Liver (tissue), 8 donors: ENCODE measurements at regions not wholly inside any gene's neighbourhood (a gene's known extent, or its start where the extent isn't known, plus 50 kb on each side); places are given as distances from the start of the nearest gene placed in this dataset.

Experiments used
- DNase-seq: peaks from one replicate; pipeline ENCODE4 v3.0.0-alpha.2; 2017; ENCODE audit warnings: low spot score
- H3K27ac ChIP-seq, 2 donors: one replicate each; pipeline ENCODE4 v1.7.0; 2013; ENCODE audit warnings: inconsistent platforms in 2 of 2, low read length in 2 of 2, control low read depth in 1 of 2, low read depth in 1 of 2, mild to moderate bottlenecking in 1 of 2
- H3K27me3 ChIP-seq, 4 donors: one replicate each; pipeline versions ENCODE4 v1.6.1 to v1.7.0; 2013; ENCODE audit warnings: low read length in 3 of 4, inconsistent platforms in 1 of 4, mild to moderate bottlenecking in 1 of 4, moderate library complexity in 1 of 4; ENCODE audit not compliant: control insufficient read depth in 4 of 4, insufficient read depth in 4 of 4
- H3K36me3 ChIP-seq, 4 donors: one replicate each; pipeline versions ENCODE4 v1.6.1 to v1.7.0; 2013; ENCODE audit warnings: low read length in 3 of 4, mild to moderate bottlenecking in 3 of 4, low read depth in 1 of 4, moderate library complexity in 1 of 4; ENCODE audit not compliant: control insufficient read depth in 4 of 4, insufficient read depth in 3 of 4
- H3K4me1 ChIP-seq, 4 donors: one replicate each; pipeline versions ENCODE4 v1.6.1 to v1.7.0; 2013; ENCODE audit warnings: low read length in 3 of 4, mild to moderate bottlenecking in 3 of 4, moderate library complexity in 1 of 4; ENCODE audit not compliant: control insufficient read depth in 4 of 4, insufficient read depth in 4 of 4
- H3K4me3 ChIP-seq, 3 donors: one replicate each; pipeline versions ENCODE4 v1.6.1 to v1.7.0; 2013; ENCODE audit warnings: low read length in 3 of 3, control low read depth in 1 of 3, low read depth in 1 of 3, mild to moderate bottlenecking in 1 of 3
- H3K9ac ChIP-seq, 2 donors: one replicate each; pipeline ENCODE4 v1.7.0; 2013; ENCODE audit warnings: low read length in 2 of 2, mild to moderate bottlenecking in 2 of 2, moderate library complexity in 2 of 2, control low read depth in 1 of 2, low read depth in 1 of 2
- H3K9me3 ChIP-seq, 4 donors: one replicate each; pipeline versions ENCODE4 v1.6.1 to v1.7.0; 2013; ENCODE audit warnings: low read length in 3 of 4; ENCODE audit not compliant: control insufficient read depth in 4 of 4
- ATF3 ChIP-seq: IDR thresholded peaks from 2 replicates; pipeline ENCODE4 v1.6.1; 2016; ENCODE audit warnings: antibody characterized with exemption
- CTCF ChIP-seq: fragments of 150-350 bp; IDR thresholded peaks from 2 replicates; pipeline ENCODE4 v1.5.1; 2017; ENCODE audit warnings: improper control_type of control experiment, low read depth, low read length; ENCODE audit not compliant: missing input control
- EGR1 ChIP-seq, 2 donors: IDR thresholded peaks; 2 replicates each; pipeline ENCODE4 v1.6.1; 2016 to 2018; ENCODE audit warnings: antibody characterized with exemption in 2 of 2, low read depth in 2 of 2
- FOXA1 ChIP-seq: IDR thresholded peaks from 2 replicates; pipeline ENCODE4 v1.6.1; 2016; ENCODE audit warnings: antibody characterized with exemption
- FOXA2 ChIP-seq: IDR thresholded peaks from 2 replicates; pipeline ENCODE4 v1.6.1; 2016; ENCODE audit warnings: antibody characterized with exemption
- GABPA ChIP-seq, 2 donors: IDR thresholded peaks in 1 of 2; conservative IDR thresholded peaks in 1 of 2; 2 replicates each; pipeline ENCODE4 v1.6.1; 2016; ENCODE audit warnings: antibody characterized with exemption in 2 of 2, mild to moderate bottlenecking in 1 of 2, moderate library complexity in 1 of 2
- HNF4A ChIP-seq, 2 donors: conservative IDR thresholded peaks; 2 replicates each; pipeline ENCODE4 v1.6.1; 2016; ENCODE audit warnings: antibody characterized with exemption in 2 of 2, mild to moderate bottlenecking in 2 of 2
- HNF4G ChIP-seq: IDR thresholded peaks from 2 replicates; pipeline ENCODE4 v1.6.1; 2016; ENCODE audit warnings: antibody characterized with exemption
- JUND ChIP-seq, 2 donors: IDR thresholded peaks; 2 replicates each; pipeline ENCODE4 v1.6.1; 2016; ENCODE audit warnings: antibody characterized with exemption in 2 of 2
- MAX ChIP-seq: IDR thresholded peaks from 2 replicates; pipeline ENCODE4 v1.6.1; 2016; ENCODE audit warnings: antibody characterized with exemption
- NR2F2 ChIP-seq: IDR thresholded peaks from 2 replicates; pipeline ENCODE4 v1.6.1; 2016; ENCODE audit warnings: antibody characterized with exemption
- RAD21 ChIP-seq, 2 donors: IDR thresholded peaks; 2 replicates each; pipeline ENCODE4 v1.6.1; 2016; ENCODE audit warnings: antibody characterized with exemption in 2 of 2, mild to moderate bottlenecking in 2 of 2
- REST ChIP-seq: IDR thresholded peaks from 2 replicates; pipeline ENCODE4 v1.6.1; 2016; ENCODE audit warnings: antibody characterized with exemption, mild to moderate bottlenecking
- RXRA ChIP-seq, 2 donors: IDR thresholded peaks; 2 replicates each; pipeline ENCODE4 v1.6.1; 2017 to 2018; ENCODE audit warnings: antibody characterized with exemption in 2 of 2, mild to moderate bottlenecking in 1 of 2
- SP1 ChIP-seq: IDR thresholded peaks from 2 replicates; pipeline ENCODE4 v1.6.1; 2018; ENCODE audit warnings: antibody characterized with exemption, mild to moderate bottlenecking
- TAF1 ChIP-seq: conservative IDR thresholded peaks from 2 replicates; pipeline ENCODE4 v1.6.1; 2016; ENCODE audit warnings: antibody characterized with exemption, mild to moderate bottlenecking
- YY1 ChIP-seq: IDR thresholded peaks from 2 replicates; pipeline ENCODE4 v1.6.1; 2016; ENCODE audit warnings: antibody characterized with exemption, mild to moderate bottlenecking
- ZBTB33 ChIP-seq: IDR thresholded peaks from 2 replicates; pipeline ENCODE4 v1.6.1; 2016; ENCODE audit warnings: antibody characterized with exemption
- WGBS: extraction: QIAGEN DNeasy Blood & Tissue Kit; methylation state at CpG from one replicate; pipeline ENCODE4 v1.1.7; 2013; 5-methylcytosine and 5-hydroxymethylcytosine counted together
- donor health status: healthy.
- donor health status: healthy.
- donor health status: healthy.
- donor health status: healthy.
- donor health status: healthy.

- no peak for TF ChIP-seq RXRA (IDR thresholded peaks at IDR 0.05)
- TF ChIP-seq HNF4A (conservative IDR thresholded peaks at IDR 0.05), result no peak
- no peak for TF ChIP-seq JUND (IDR thresholded peaks at IDR 0.05)
- no peak for TF ChIP-seq YY1
- no peak for TF ChIP-seq REST
- TF ChIP-seq GABPA (IDR thresholded peaks at IDR 0.05 in 1 of 2, conservative IDR thresholded peaks at IDR 0.05 in 1 of 2), result no peak
- no peak for TF ChIP-seq MAX
- no peak for TF ChIP-seq RAD21 (IDR thresholded peaks at IDR 0.05)
- no peak for TF ChIP-seq HNF4G
- no peak for TF ChIP-seq ZBTB33
- no peak for TF ChIP-seq FOXA2
- TF ChIP-seq FOXA1, result no peak
- TF ChIP-seq EGR1 (IDR thresholded peaks at IDR 0.05; ENCODE audit: low read depth in 2 of 2), result no peak
- TF ChIP-seq TAF1, result no peak
- no peak for TF ChIP-seq SP1
- no peak for TF ChIP-seq NR2F2
- TF ChIP-seq CTCF, result no peak
- TF ChIP-seq ATF3, result no peak
- Histone ChIP-seq H3K4me3 (no peak overlapping the region), H3K27me3 (no peaks in the 10 kb centered on the region), H3K27ac (no peak overlapping the region), H3K36me3 (no peaks in the 10 kb centered on the region), H3K9ac (no peak overlapping the region), H3K4me1 (no peaks in the 10 kb centered on the region), H3K9me3 (peaks cover 0 to under 1% (median 0%) of the 10 kb centered on the region in 4 donors)
- DNase-seq, result no peak
- 95% methylated on average over 1 of the region's 1 CpG for WGBS
These were observed 272.6 kb upstream of the PROX1 start for GRCh38 chr1:213715182-213715581.

GRCh38 chr1:213719462-213719861 is 268.3 kb upstream of the PROX1 start:
- Histone ChIP-seq H3K9ac (no peak overlapping the region), H3K4me3 (no peak overlapping the region), H3K27me3 (no peaks in the 10 kb centered on the region), H3K4me1 (no peaks in the 10 kb centered on the region), H3K27ac (no peak overlapping the region), H3K36me3 (no peaks in the 10 kb centered on the region), H3K9me3 (no peaks in the 10 kb centered on the region)
- 80% methylated on average over 5 of the region's 5 CpGs for WGBS
- TF ChIP-seq EGR1 (IDR thresholded peaks at IDR 0.05; ENCODE audit: low read depth in 2 of 2), result no peak
- TF ChIP-seq RXRA (IDR thresholded peaks at IDR 0.05), result no peak
- no peak for TF ChIP-seq FOXA2
- TF ChIP-seq GABPA (IDR thresholded peaks at IDR 0.05 in 1 of 2, conservative IDR thresholded peaks at IDR 0.05 in 1 of 2), result no peak
- no peak for TF ChIP-seq FOXA1
- no peak for TF ChIP-seq TAF1
- no peak for TF ChIP-seq SP1
- no peak for TF ChIP-seq ZBTB33
- TF ChIP-seq JUND (IDR thresholded peaks at IDR 0.05), result no peak
- TF ChIP-seq REST, result no peak
- DNase-seq, result no peak
